ENCODE measurements at regions not wholly inside any gene's neighbourhood (a gene's known extent, or its start where the extent isn't known, plus 50 kb on each side); places are given as distances from the start of the nearest gene placed in this dataset.

DNA sequence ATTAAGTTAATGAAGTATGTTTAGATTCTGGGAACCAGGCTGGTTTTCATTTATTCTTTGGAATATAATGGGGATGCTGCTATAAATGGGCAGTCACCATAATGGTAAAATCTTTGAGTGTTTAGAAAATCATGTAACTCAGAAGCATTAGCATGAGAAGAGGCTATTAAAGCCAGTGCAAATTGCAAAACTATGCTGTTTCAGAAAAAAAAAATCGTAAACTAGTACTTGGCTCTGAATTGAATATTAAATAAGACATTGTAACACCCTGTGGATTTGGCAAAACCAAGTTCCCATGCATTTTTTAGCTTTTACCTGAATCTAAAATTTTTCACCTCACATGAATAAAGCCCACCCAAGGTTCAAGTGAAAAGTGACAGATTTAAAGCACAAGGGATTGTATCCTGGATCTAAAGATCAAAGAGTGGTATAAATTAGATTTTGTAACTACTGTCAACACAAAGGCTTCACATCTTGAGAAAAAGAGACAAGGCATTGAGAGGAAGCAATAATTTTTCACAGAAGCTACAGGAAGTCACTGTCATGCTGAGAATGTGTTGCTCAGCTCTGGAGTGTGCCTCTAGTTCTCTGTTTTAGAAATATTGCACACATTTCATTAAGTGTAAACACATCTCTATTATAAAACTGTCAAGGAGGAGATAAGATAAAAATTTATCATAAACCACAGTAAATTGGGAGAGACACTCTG lies 142.2 kb downstream of the ABCA8 start:
- intact Hi-C loops (cut with DNase I, micrococcal nuclease), result no loop called here
- no peak for DNase-seq
- no peak for ATAC-seq

DNA sequence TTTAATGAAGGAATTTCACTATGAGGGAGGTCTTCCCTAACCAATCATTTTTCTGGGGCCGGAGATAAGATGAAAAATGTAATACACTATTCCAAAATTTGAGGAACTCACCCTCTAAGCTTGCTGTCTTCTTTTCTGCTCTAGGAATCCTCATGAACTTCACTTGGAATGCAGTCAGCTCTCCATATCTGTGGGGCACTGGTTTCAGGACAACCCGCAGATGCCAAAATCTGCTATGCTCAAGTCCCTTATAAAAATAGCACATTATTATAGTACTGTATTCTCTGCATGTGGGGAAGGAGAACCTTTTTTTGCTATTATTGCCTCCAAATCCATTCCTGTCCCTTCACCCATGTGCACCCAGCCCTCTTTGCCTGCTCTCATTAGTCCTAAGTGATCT lies 146.0 kb downstream of the ABCA8 start:
- DNase-seq, result no peak
- intact Hi-C loops (cut with DNase I, micrococcal nuclease), result loop anchor here in 1 of 2 donors (10.0 kb wide), 1 partner anchor 56 kb away; no protein-coding TSS in a partner anchor
- ATAC-seq, result no peak

DNA sequence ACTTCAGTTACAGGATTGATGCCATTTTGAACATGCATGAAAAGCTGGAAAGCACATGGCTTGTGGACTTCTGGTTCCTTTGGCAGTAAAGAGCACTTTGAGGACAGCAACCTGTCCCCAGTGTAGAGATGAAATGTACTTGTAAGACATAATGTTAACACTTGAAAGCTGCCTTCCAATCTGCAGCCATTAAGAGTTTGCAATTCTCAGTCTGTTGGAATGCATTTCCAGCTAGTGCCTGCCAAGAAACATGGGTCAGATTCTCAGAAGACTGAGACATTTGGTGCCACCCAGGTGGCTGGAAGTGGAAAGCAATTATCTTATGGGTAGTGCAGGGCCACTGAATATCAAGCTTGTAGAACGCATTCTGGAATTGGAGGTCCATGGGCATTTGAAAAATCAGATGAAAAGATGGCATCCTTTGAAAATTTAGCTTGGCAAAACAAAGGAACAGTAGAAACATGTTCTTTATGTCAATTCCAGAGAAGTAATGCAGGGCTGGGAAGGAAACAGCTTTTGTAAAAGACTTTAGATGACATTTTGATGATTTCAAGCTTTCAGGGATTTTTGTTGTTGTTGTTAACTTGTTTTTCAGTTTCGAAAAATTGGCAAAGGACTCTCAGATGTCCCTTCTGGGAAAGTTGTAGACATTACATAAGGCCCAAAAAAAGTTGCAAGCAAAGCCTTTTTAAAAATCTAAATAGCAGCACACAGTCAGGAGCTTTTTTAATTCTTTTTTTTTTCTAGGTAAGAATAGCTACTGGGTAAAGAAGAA lies 147.0 kb downstream of the ABCA8 start:
- intact Hi-C loops (cut with DNase I, micrococcal nuclease), result loop anchor here in 1 of 2 donors (10.0 kb wide), 1 partner anchor 57 kb away; no protein-coding TSS in a partner anchor
- no peak for DNase-seq

DNA sequence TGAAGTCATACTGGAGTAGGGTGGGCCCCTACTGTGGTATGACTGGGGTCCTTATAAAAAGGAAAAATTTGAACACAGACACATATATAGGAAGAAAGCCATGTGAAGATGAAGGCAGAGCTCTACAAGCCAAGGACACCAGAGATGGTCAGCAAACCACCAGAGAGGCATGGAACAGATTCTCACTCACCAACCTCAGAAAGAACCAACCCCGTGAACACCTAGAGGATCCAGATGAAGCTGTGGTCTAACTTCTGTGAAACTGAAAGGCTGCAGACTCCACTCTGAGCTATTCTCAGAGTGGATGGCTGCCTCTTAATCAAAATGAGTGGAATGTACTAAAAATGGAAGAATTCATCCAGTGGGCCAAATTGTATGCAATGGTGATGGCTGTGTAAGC lies 149.6 kb downstream of the ABCA8 start:
- intact Hi-C loops (cut with DNase I, micrococcal nuclease), result loop anchor here in 1 of 2 donors (10.0 kb wide), 1 partner anchor 59 kb away; no protein-coding TSS in a partner anchor
- DNase-seq, result no peak
- ATAC-seq, result no peak

More for the DNA sequence above, 147.0 kb downstream of the ABCA8 start:
- ATAC-seq, result no peak

DNA sequence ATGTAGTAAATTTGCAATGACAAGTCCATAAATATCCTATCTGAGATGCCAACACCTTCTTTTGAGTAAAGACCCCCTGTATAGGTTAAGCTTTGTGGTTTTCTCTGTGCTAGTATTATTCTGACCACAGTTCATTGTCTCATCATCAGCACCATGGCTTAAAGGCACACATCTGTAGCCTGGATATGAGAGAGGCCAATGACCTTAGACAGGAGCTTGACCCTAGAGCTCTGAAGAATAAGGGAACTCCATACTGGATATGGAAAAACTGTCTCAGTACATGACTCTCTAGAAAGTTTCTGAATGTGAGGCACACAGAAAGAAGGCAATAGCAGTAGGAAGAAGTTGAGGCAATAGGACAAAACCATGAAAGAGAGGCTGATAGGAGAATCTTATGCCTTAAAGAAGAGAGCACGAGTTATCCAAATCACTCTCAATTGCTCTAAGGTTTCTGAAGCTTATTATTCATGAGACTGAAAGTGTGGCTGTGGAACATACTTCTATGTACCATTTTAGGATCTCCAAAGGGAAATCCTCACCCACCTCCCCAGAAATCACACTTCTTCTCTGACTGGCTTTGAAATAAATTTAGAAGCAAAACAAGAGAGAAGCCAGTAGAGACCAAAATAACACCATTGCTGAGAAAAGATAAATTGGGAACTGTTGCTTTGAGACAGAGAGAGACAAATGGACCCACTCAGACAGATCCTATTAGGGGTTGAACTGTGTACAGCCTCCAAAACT lies 150.2 kb downstream of the ABCA8 start:
- intact Hi-C loops (cut with DNase I, micrococcal nuclease), result loop anchor here in 1 of 2 donors (10.0 kb wide), 1 partner anchor 60 kb away; no protein-coding TSS in a partner anchor
- ATAC-seq, result no peak
- DNase-seq, result no peak

DNA sequence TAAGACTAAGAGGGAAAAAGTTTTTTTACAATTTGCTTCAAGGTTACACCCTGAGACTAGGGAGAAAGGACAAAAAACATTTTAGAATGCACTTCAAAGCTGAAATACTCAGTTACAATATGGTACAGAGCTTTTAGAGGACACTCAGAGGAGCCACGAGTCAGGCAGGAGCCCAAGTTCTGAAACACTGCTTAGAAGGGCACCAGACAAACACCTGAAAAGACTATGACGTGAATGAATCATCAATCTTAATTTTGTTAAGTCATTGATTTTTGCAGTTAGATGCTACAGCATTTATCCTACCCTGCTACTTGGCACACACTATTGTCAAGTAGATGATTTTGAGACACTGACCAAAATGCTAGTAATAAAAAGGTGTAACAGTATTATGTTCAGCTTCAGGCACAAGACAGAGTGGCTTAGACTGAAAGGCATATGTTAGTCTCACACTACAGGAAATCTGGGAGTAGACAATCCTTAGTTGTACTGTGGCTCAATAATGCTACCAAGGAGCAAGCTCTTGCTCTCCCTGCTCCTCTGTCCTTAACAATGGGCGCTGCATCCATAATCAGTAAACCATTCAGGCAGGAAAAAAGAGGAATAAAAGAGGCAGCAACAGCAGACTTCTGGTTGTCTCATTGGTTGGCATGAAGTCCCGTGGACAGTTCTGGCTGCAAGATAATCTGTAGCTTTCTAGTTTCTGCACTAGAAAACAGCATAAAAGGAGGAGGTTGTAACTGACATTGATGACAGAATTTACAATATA lies 151.8 kb downstream of the ABCA8 start:
- DNase-seq, result no peak
- intact Hi-C loops (cut with DNase I, micrococcal nuclease), result loop anchor here in 1 of 2 donors (10.0 kb wide), 1 partner anchor 61 kb away; no protein-coding TSS in a partner anchor
- no peak for ATAC-seq

DNA sequence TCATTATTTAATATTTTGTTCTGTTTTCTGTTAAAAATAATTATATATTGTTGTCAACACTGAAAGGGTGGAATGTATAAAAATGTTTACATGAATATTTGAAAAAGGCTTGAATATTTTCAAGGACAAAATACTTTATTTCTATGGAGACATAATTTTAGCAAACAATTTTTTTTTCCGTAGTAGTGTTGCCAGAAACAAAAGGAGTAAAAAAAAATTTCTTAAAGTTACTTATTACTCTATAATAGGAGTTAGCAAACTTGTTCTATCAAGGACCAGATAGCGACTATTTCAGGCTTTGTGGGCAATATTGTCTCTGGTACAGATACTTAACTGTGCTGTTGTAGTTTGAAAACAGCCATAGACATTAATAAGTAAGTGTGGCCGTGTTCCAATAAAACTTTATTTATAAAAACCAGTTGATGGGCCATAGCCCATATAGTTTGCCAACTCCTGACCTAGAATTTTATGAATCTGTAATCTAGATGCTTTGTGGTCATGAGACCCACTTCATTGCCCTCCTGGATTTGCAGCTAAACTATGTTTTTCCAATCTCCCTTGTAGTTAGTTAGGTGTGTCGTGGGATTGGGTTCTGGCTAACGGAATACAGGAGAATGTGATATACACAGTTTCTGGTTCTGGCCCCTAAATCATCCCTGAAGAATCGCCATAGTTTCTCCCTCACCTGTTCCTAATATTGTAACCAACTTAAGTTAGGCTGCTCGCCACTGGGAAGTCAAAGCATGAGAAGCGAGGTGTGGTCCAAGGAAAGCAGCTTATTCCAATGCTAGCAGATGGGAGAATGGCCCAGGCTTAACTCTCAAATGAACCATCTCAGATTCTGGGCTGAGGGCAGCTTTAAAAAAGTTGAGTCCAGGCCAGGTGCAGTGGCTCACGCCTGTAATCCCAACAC lies 153.6 kb downstream of the ABCA8 start:
- ATAC-seq, result no peak
- DNase-seq, result no peak
- intact Hi-C loops (cut with DNase I, micrococcal nuclease), result loop anchor here in 1 of 2 donors (10.0 kb wide), 1 partner anchor 63 kb away; no protein-coding TSS in a partner anchor

DNA sequence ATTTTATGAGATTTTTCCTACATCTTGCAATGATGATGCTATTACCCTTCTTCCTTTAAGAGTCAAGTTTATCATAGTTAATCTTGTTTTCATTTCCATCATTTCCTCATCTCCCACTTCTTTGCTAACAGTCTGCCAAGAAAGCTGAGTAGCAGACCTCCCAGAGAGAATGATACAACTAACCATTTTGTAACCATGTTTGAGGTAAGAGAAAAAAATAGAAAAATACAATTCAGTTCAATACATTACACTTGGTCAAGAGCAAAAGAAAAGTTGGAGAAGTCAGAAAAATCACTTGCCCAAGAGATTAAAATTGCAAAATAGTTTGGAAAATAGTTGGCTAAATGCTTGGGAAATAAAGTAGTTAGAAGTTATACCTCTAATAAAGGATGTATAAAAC lies 154.4 kb downstream of the ABCA8 start:
- intact Hi-C loops (cut with DNase I, micrococcal nuclease), result loop anchor here in 1 of 2 donors (10.0 kb wide), 1 partner anchor 64 kb away; no protein-coding TSS in a partner anchor
- no peak for ATAC-seq
- no peak for DNase-seq

DNA sequence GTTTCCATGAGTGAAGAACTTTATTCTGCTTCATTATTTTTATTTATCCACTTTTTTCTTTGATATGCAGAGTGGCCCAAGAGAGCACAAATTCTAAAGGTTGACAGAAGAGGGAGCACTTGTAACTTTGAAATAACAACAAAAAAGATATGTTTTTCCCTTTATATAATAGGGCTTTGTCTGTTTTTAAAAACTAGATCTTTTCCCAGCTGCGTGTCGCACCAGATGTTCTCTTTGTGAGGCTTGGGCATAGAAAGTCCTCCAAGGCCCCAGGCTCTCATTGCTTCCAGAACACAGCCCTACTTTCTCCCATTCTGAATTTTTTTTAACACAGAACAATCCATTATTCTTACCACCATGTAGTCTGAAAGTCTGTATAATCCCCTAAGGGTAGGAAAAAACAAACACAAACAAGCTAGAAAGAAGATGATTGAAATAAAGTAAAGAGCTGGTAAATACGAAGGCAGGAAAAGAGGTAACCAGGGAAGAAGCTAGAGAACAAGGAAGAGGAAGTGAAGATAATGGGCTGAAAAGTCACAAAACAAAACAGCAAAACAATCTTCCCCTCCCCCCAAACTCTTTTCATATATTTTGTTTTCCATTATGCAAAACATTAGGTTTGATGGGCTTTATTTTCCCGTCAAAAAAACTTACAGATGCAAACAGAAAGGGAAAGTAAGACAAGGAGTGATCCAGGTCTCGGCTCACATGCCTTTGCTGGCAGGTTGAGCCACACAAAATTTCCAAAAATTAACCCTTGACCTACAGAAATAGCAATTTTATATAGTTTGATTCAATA lies 160.4 kb downstream of the ABCA8 start:
- no peak for ATAC-seq
- no peak for DNase-seq
- intact Hi-C loops (cut with DNase I, micrococcal nuclease), result no loop called here

DNA sequence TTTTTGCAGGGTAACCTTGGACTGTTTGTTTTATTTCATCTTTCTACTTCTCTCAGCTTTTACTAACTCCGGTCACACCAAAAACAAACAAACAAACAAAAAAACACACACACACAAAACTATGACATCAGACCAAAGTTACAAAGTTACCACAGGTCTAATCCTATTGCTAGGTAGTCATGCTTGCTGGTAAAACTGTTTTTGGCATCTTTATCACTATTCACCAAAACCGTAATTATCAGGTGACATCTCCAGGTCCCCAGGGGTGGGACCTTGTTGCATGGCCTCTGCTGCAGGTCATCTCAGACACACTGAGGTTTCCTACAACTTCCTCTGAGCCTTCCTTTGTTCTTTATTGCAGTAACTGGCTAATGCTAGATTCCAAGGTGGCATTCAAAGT lies 162.3 kb downstream of the ABCA8 start:
- DNase-seq (no peak), ATAC-seq (no peak)
- intact Hi-C loops (cut with DNase I, micrococcal nuclease), result no loop called here

DNA sequence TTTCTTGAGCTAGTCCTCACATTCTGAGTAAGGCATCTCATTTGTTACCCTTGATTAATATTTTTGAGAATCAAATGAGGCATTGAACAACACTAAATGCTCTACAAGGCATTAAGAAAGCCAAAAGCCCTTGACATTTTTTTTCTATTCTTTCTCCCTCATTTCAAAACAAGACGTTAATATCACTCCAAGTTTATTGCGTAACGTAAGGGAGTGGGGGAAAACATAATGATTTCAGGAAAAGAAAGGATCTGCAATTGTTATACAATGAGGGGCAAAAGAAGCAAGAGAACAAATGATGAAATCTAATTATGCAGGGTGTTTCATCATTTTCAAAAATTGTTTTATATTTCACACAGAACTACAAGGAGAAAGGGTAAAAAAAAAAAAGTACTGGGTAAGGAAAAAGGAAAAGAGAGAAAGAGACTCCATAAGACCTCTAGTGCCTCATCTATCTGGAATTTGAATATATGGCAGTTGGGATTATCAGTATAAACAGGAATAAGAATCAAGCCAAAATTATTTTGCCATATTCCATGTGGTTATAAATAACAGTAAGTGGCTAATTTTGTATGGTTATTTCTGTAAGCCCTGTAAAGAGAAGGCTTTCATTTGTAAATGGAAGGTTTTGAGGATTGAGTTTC lies 163.0 kb downstream of the ABCA8 start:
- no peak for DNase-seq
- intact Hi-C loops (cut with DNase I, micrococcal nuclease), result no loop called here
- no peak for ATAC-seq

DNA sequence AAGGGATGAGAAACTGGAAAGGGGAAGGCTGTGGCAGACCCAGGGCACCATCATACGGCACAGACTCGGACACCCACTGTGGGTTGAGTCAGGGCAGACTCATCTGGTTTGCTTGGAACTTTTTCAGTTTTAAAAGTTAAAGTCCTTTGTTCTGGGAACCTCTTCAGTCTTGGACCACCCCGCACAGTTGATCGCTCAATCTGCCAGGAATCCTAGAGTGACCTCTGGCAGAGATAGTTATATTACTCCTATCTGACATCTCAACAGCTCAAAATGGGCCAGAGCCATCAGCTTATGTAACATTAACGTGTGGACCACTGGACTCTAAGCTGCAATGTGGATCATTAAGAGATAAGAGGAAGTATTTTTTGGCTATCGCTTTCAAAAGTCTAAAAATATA lies 164.3 kb downstream of the ABCA8 start:
- DNase-seq, result peak in 1 of 2 donors; percentile 9
- ATAC-seq, result no peak
- intact Hi-C loops (cut with DNase I, micrococcal nuclease), result no loop called here

DNA sequence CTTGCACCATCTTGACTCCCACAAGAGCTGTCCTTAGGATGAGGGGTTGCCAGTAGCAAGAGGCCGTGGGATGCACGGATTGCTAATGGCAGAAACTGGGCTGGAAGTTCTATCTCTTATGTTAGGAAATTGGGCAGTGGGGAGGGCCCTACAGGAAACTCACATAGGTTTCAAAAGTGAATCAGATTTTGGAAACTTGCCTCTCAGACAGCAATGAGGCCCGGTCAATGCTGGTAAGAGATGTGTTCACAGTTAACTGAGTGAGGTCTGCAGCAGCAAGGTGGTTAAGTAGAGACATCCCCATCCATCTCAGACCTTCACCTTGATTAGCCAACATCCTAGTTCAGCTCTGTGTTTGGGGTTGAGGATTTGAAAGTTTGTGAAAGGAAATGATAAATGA lies 164.7 kb downstream of the ABCA8 start:
- no peak for DNase-seq
- intact Hi-C loops (cut with DNase I, micrococcal nuclease), result no loop called here
- no peak for ATAC-seq

DNA sequence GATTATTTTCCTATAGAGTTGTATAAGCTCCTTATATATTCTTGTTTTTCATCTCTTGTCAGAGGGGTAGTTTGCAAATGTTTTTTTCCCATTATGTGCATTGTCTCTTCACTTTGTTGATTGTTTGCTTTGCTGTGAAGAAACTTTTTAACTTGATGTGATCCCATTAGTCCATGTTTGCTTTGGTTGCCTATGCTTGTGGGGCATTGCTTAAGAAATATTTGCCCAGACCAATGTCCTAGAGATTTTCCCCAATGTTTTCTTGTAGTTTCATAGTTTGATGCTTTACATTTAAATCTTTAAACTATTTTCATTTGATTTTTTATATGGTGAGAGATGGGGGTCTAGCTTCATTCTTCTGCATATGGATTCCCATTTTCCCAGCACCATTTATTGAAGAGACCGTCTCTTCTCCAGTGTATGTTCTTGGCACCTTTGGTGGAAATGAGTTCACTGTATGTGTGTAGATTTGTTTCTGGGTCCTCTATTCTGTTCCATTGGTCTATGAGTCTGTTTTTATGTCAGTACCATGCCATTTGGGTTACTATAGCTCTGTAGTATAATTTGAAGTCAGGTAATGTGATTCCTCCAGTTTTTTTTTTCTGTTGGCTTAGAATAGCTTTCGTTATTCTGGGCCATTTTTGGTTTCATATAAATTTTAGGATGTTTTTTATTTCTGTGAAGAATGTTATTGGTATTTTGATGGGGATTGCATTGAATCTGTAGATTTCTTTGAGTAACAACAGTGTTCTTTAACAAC lies 165.8 kb downstream of the ABCA8 start:
- ATAC-seq, result no peak

DNA sequence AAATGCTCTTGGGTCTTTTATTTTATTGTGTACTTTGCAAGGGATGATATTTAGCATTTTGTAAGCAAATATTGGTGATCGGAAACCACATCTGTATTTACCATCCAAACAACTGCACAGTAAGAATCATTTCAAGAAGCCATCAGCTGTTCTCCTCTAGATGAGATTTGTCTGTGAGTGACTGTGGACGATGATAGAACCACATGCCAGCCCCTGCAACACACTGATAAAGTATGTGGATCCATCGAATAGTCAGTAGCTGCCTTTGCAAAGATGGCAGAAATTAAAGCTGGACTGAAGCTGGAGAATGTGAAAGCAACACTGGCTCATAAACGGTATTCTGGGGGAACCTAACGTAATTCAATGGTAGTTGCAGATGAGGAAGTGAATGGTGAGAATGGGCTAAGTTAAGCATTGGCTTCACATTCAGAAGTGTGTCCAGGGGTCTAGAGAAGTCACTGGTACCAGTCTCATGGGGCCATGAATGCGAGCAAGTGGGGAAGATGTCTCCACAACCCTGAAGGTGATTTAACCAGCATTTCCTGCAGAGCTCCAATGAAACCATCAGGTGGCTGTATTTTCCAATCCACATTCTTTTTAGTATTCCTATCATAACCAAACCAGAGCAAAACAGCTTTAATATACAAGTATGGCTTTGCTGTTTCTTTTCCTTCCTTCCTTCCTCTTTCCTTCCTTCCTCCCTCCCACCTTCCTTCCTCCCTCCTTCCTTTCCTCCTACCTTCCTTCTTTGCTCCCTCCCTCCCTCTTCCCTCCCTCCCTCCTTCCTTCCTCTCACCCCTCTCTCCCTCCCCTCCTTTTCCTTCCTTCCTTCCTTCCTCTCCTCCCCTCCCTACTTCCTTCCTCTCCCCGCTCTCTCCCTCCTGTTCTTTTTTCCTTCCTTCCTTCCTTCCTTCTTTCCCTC lies 169.4 kb downstream of the ABCA8 start:
- DNase-seq, result no peak
- intact Hi-C loops (cut with DNase I, micrococcal nuclease), result no loop called here
- no peak for ATAC-seq

More for the DNA sequence above, 165.8 kb downstream of the ABCA8 start:
- DNase-seq, result no peak
- intact Hi-C loops (cut with DNase I, micrococcal nuclease), result no loop called here
